ENCODE measurements at regions not wholly inside any gene's neighbourhood (a gene's known extent, or its start where the extent isn't known, plus 50 kb on each side); places are given as distances from the start of the nearest gene placed in this dataset.
"Not testable (repeated sequence)": the region's sequence is repeated elsewhere in the genome, so short reads cannot be mapped to it uniquely, and the experiment has no call there.

- no peak for DNase-seq (ENCODE audit: low spot score)
Measured at GRCh38 chr6:128736780-128737179, 146.2 kb upstream of the LAMA2 start.

- peak; percentile 19 for DNase-seq (ENCODE audit: low spot score)
Measured at GRCh38 chr6:128731249-128732165, 151.4 kb upstream of the LAMA2 start.

GRCh38 chr6:128727500-128727899, 155.4 kb upstream of the LAMA2 start:
- no peak for DNase-seq (ENCODE audit: low spot score)

GRCh38 chr6:128725271-128726233, 157.4 kb upstream of the LAMA2 start:
- DNase-seq (ENCODE audit: low spot score) = peak; percentile 6

DNA sequence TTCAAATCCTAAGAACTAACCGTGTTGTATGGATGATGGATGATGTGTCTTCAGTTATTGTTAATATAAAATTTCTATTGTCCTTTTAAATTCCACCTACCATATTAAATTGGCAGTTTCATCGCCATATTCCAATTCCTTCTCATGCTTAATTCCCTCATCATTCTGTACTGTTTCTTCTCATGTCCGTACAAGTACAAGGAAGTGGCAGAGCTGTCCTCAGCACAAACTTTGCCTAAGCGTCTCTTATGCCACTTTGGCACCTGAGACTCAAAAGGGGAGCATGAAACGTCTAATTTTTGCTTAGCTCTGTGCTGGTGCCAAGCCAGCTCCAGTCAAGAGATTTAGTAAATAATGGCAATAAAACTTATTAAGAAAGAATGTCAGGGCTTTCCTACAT, 158.2 kb upstream of the LAMA2 start:
- DNase-seq (ENCODE audit: low spot score) = no peak

GRCh38 chr6:128723667-128724066, 159.3 kb upstream of the LAMA2 start:
- DNase-seq (ENCODE audit: low spot score) = no peak

- DNase-seq (ENCODE audit: low spot score) = no peak
Measured at GRCh38 chr6:128720891-128721290, 162.0 kb upstream of the LAMA2 start.

- DNase-seq (ENCODE audit: low spot score) = no peak
Measured at GRCh38 chr6:128719786-128720185, 163.2 kb upstream of the LAMA2 start.

GRCh38 chr6:128713461-128713860, 169.5 kb upstream of the LAMA2 start:
- no peak for DNase-seq (ENCODE audit: low spot score)

- no peak for DNase-seq (ENCODE audit: low spot score)
Measured at GRCh38 chr6:128712898-128713297, 170.0 kb upstream of the LAMA2 start.

GRCh38 chr6:128711149-128711548, 171.8 kb upstream of the LAMA2 start:
- DNase-seq (ENCODE audit: low spot score) = no peak

DNA sequence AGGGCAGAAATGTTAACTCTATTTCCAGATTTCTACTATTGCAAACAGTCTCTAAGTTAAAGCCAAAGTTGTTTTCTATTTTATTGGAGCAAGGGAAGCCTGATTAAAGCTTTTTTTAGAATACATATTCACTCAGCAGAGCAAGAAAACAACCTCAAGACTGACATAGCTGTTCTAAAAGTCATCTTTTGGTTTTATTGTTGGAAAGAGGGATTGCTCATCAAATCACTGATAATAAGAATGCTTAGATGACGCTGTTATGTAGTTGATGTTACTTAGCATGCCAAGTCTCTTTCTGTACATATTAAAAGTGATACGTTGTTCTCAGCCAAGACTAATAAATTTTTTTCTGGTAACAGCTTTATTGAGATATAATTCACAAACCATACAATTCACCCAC, 172.6 kb upstream of the LAMA2 start:
- no peak for DNase-seq (ENCODE audit: low spot score)

DNA sequence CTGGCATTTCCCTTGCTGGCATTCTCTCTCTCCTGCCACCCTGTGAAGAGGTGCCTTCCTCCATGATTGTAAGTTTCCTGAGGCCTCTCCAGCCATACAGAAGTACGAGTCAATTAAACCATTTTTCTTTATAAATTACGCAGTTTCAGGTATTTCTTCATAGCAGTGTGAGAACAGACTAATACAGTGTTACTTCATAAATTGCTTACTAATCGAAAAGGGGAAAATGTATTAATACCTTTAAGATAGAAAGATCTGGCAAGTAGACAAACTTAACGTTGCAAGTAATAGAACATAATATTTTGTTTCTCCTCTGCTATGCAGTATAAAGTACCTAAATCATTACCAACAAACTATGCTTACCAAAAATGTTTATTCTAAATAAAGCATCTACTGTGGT, 178.3 kb upstream of the LAMA2 start:
- no peak for DNase-seq (ENCODE audit: low spot score)

DNA sequence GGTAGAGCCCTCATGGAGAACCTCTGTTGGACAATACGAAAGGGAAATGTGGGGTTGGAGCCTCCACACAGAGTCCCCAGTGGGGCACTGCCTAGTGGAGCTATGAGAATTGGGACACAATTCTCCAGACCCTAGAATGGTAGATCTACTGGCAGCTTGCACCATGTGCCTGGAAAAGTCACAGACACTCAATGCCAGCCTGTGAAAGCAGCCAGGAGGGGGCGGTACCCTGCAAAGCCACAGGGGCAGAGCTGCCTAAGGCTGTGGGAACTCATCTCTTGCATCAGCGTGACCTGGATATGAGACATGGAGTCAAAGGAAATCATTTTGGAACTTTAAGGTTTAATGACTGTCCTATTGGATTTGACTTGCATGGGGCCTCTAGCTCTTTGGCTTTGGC, 179.1 kb upstream of the LAMA2 start:
- DNase-seq (ENCODE audit: low spot score) = not testable (repeated sequence)

GRCh38 chr6:128696691-128697689, 176.6 kb upstream of the PTPRK start:
- DNase-seq (ENCODE audit: low spot score) = no peak

- DNase-seq (ENCODE audit: low spot score) = no peak
Measured at GRCh38 chr6:128694303-128695009, 174.1 kb upstream of the PTPRK start.

DNA sequence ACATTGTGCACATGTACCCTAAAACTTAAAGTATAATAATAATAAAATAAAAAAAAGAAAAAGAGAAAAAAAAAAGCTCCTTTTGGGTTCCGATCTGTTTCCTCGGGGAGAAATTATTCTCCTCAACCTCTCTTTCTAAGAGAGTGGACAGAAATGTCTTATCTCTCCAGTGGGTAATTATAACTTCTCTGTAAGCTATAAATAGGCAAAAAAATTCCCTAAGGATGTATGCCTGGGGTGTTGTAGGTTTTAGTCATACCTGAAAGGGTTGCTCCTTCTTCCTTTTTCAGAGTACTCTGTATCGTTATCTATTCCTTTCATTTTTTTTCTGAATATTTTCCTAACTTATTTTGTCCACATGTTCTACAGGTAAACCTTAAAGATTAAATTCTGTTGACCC, 169.7 kb upstream of the PTPRK start:
- no peak for DNase-seq (ENCODE audit: low spot score)

DNA sequence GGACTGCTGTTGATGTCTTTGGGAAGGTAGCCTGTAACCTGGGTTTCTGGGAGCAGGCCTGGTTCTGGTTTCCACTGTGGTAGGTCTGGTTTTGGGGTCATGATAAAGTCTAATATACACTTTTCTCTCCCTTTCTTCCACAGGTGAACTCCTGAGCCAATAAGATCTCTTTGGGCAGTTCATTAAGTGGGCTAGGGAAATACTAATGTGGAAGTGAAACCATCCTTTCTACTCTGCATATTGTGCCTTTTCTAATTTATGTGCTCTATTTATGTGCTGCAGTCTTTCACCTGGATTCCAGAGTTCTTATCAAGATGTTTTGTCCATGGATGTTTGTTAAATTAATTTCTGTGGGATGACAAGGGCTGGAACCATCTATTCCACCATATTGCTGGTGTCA, 165.7 kb upstream of the PTPRK start:
- DNase-seq (ENCODE audit: low spot score) = no peak

DNA sequence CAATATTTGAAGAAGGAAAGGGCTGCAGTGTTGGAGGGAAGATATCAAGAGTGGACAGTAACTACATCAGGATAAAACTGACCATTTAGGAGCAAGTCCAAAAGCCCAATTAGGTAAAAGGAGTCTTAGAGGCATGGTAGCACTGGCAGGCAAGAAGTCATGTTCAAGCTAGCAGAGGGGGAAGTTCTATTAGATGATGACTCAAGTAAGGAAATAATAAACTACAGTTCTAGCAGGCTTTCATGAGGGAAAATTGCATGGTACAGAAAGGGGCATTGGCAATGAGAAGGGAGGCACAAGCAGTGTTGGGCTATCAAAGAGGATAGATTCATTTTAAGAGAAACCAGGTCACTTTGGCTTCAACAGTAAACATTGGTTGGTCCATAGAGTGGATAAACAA, 156.1 kb upstream of the PTPRK start:
- DNase-seq (ENCODE audit: low spot score) = no peak

DNA sequence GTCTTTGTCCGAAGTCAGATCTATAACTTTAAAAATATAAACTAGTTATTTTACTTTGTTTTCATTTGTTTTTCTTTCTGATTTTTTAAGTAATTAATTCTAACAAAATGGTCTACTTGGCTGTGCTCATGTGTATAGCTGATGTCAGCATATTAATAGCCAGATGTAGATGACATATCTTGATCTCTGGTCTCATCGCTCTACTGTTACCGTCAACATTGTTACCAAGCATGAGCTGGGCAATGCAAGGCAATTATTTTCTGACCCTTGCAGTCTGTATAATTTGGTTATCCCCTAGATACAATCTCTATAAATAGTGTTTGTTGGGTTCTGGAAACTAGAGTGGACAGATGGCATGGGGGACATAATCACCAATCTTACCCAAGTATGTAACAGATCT, 151.6 kb upstream of the PTPRK start:
- no peak for DNase-seq (ENCODE audit: low spot score)

GRCh38 chr6:128667339-128667858, 147.0 kb upstream of the PTPRK start:
- DNase-seq (ENCODE audit: low spot score) = no peak
